Endothelial cell (in vitro differentiated cells): ENCODE measurements at regions not wholly inside any gene's neighbourhood (a gene's known extent, or its start where the extent isn't known, plus 50 kb on each side); places are given as distances from the start of the nearest gene placed in this dataset.
"Not testable (repeated sequence)": the region's sequence is repeated elsewhere in the genome, so short reads cannot be mapped to it uniquely, and the experiment has no call there.

Experiments used
- DNase-seq: peaks from one replicate; pipeline ENCODE4 v3.0.0; 2021; ENCODE audit warnings: low spot score
- H3K27ac Mint-ChIP-seq: one replicate; pipeline ENCODE4 v1.8.0; 2021; ENCODE audit warnings: mixed read lengths, inconsistent platforms; ENCODE audit not compliant: unreplicated experiment
- H3K27me3 Mint-ChIP-seq: one replicate; pipeline ENCODE4 v1.8.0; 2021; ENCODE audit warnings: mild to moderate bottlenecking, moderate library complexity, mixed read lengths, inconsistent platforms; ENCODE audit not compliant: unreplicated experiment
- H3K36me3 Mint-ChIP-seq: one replicate; pipeline ENCODE4 v1.8.0; 2021; ENCODE audit warnings: mild to moderate bottlenecking, low read depth, mixed read lengths, inconsistent platforms; ENCODE audit not compliant: unreplicated experiment
- H3K4me1 Mint-ChIP-seq: one replicate; pipeline ENCODE4 v1.8.0; 2021; ENCODE audit warnings: mild to moderate bottlenecking, mixed read lengths, inconsistent platforms; ENCODE audit not compliant: unreplicated experiment
- H3K4me3 Mint-ChIP-seq: one replicate; pipeline ENCODE4 v1.8.0; 2021; ENCODE audit warnings: mild to moderate bottlenecking, mixed read lengths, inconsistent platforms; ENCODE audit not compliant: unreplicated experiment
- H3K9me3 Mint-ChIP-seq: one replicate; pipeline ENCODE4 v1.8.0; 2021; ENCODE audit warnings: mixed read lengths, inconsistent platforms; ENCODE audit not compliant: unreplicated experiment
- CTCF ChIP-seq: fragments of 200-600 bp; sonication (generic); IDR thresholded peaks from one replicate; pipeline ENCODE4 v1.5.0; 2021; ENCODE audit warnings: antibody characterized with exemption; ENCODE audit not compliant: unreplicated experiment

GRCh38 chr2:198523710-198524109 is 719.3 kb downstream of the PLCL1 start:
- no peak overlapping the region for H3K27ac Mint-ChIP-seq
- no peak for TF ChIP-seq CTCF
- H3K27me3 Mint-ChIP-seq = no peaks in the 10 kb centered on the region
- no peak overlapping the region for H3K4me3 Mint-ChIP-seq
- H3K36me3 Mint-ChIP-seq = no peaks in the 10 kb centered on the region
- no peaks in the 10 kb centered on the region for H3K9me3 Mint-ChIP-seq
- no peak for DNase-seq
- H3K4me1 Mint-ChIP-seq = no peaks in the 10 kb centered on the region

DNA sequence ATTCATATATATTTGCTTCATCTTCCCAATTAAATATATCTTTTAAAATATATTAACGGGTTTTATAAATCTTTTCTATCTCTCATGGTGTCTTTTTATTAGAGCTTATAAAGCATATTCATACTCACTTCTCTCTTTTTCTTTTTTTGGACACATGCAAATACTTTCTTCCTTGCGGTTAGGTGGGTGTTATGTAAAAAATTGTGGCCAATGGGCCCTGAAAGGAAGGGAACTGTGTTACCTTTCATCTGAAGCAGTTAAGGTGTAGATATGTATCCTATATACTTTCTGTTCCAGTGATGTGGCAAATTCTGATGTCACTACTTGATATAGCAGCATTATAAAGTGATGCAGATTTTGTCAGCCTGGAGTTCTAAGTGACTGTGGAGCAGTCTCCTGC is 714.5 kb downstream of the PLCL1 start:
- Mint-ChIP-seq H3K27me3 (no peaks in the 10 kb centered on the region), H3K9me3 (no peaks in the 10 kb centered on the region), H3K4me1 (no peaks in the 10 kb centered on the region), H3K27ac (no peak overlapping the region), H3K4me3 (no peak overlapping the region), H3K36me3 (no peaks in the 10 kb centered on the region)
- no peak for TF ChIP-seq CTCF
- no peak for DNase-seq

DNA sequence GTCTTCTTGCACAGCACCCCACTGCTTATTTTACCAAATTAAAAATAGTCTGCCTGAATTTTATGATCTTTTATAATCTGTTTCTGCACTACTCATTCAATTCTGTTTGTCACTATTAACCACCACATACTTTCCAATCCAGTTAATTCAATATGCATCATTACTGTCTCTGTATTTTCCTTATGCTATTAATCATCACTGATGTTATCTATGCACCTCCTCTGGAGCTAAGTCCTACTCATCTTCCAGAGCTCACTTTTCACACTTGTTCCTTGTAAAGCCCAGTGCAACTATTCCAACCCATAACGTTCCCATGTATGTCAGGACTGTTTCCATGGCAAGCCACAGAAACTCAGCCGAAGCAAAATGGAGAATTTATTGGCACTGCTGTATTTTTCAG is 713.6 kb downstream of the PLCL1 start:
- H3K36me3 Mint-ChIP-seq = no peaks in the 10 kb centered on the region
- H3K27me3 Mint-ChIP-seq = no peaks in the 10 kb centered on the region
- no peak for TF ChIP-seq CTCF
- H3K27ac Mint-ChIP-seq = no peak overlapping the region
- H3K4me1 Mint-ChIP-seq = no peaks in the 10 kb centered on the region
- no peaks in the 10 kb centered on the region for H3K9me3 Mint-ChIP-seq
- DNase-seq = no peak
- no peak overlapping the region for H3K4me3 Mint-ChIP-seq

DNA sequence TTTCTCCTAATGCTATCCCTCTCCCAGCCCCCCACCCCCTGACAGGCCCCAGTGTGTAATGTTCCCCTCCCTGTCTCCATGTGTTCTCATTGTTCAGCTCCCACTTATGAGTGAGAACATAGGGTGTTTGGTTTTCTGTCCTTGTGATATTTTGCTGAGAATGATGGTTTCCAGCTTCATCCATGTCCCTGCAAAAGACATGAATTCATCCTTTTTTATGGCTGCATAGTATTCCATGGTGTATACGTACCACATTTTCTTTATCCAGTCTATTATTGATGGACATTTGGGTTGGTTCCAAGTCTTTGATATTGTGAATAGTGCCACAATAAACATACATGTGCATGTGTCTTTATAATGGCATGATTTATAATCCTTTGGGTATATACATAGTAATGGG is 704.2 kb downstream of the PLCL1 start:
- not testable (repeated sequence) for H3K4me3 Mint-ChIP-seq, H3K4me1 Mint-ChIP-seq, H3K9me3 Mint-ChIP-seq, H3K27ac Mint-ChIP-seq, DNase-seq, H3K36me3 Mint-ChIP-seq, H3K27me3 Mint-ChIP-seq

DNA sequence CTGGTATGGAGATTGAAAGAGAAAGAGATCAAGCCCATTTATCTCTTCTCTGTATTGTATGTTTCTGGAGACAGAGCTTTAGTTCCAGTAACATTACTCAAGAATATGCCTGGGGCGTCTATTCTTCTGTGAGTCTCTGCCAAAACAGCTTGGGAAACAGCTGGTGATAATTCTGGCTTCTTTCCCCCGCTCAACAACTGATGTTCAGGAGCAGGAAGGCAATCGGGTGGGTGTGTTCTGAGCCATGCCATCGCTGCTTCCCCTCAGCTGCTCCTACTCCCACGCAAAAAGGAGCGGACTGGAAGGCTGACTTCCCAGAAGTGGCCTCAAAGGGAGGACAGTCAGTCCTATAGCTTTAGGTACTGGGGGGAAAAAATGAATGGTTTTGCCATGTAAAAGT is 695.1 kb downstream of the PLCL1 start:
- peaks cover 5% of the 10 kb centered on the region for H3K4me1 Mint-ChIP-seq
- no peak overlapping the region for H3K4me3 Mint-ChIP-seq
- no peaks in the 10 kb centered on the region for H3K9me3 Mint-ChIP-seq
- no peak for TF ChIP-seq CTCF
- no peak overlapping the region for H3K27ac Mint-ChIP-seq
- H3K27me3 Mint-ChIP-seq = peaks cover 1% of the 10 kb centered on the region
- no peaks in the 10 kb centered on the region for H3K36me3 Mint-ChIP-seq
- no peak for DNase-seq

GRCh38 chr2:198498516-198498915 is 694.1 kb downstream of the PLCL1 start:
- H3K27me3 Mint-ChIP-seq = peaks cover 1% of the 10 kb centered on the region
- H3K4me3 Mint-ChIP-seq = no peak overlapping the region
- H3K36me3 Mint-ChIP-seq = no peaks in the 10 kb centered on the region
- no peaks in the 10 kb centered on the region for H3K9me3 Mint-ChIP-seq
- TF ChIP-seq CTCF = no peak
- DNase-seq = no peak
- peaks cover 5% of the 10 kb centered on the region for H3K4me1 Mint-ChIP-seq
- H3K27ac Mint-ChIP-seq = no peak overlapping the region
